ENCODE measurements at regions not wholly inside any gene's neighbourhood (a gene's known extent, or its start where the extent isn't known, plus 50 kb on each side); places are given as distances from the start of the nearest gene placed in this dataset.

DNA sequence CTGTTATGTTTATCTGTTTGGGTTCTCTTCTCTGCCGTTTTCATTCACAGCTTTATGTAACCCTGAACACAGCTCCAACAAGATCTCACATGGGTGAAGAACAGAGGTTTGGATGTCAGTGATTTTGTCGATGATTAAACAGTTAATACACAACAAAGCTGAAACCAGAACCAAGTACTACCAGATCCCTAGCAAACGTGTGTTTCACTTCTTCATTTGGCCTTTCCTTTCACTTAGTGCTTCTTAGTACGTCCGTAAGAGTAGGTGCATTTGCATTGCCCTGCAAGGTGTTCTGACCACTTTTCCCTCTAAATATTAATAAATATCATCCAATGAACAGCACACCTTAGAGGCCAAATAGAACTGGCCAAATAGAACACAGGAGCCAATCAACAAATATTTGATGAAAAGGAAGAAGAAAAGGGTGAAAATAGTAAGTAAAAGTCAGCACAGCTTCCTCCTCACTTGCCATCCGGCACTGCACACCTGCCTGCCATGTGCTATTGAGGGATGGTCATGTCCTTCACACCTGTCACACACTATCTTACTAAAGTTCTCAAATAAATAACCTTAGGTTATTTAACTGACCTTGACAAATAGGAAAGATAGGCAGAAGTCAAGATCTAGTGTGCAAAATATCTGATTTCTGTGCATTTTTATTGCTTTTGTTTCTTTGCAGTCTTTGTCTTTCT lies 252.6 kb upstream of the ANKRD30A start:
- no peak overlapping the region for H3K9ac ChIP-seq (ENCODE audit: low read length)
- ChIA-PET CTCF (no interaction called here), POLR2A (no interaction called here)
- Mint-ChIP-seq H3K4me1 (peaks cover 7% of the 10 kb centered on the region), H3K9me3 (ENCODE audit: insufficient read depth) (no peaks in the 10 kb centered on the region), H3K27ac (no peak overlapping the region), H3K27me3 (no peaks in the 10 kb centered on the region), H3K4me3 (no peak overlapping the region)
- no peak overlapping the region for H2AFZ ChIP-seq (ENCODE audit: insufficient read depth, low read depth, low read length, poor library complexity, severe bottlenecking)
- no peaks in the 10 kb centered on the region for H3K36me3 ChIP-seq (replicated peaks in 1 of 2; ENCODE audit: control extremely low read depth in 1 of 2, control insufficient read depth in 1 of 2, extremely low read depth in 1 of 2, insufficient read depth in 2 of 2, low read length in 1 of 2)
- H4K20me1 ChIP-seq (ENCODE audit: control insufficient read depth, insufficient read depth, low read length, poor library complexity, severe bottlenecking): no peaks in the 10 kb centered on the region
- no peaks in the 10 kb centered on the region for H3K79me2 ChIP-seq (ENCODE audit: control insufficient read depth, insufficient read depth, low read length)
- no peak for ATAC-seq (ENCODE audit: low read depth)
- H3K27me3 ChIP-seq (replicated peaks in 1 of 4; ENCODE audit: control extremely low read depth in 1 of 4, control insufficient read depth in 3 of 4, insufficient read depth in 4 of 4, low read length in 3 of 4): no peaks in the 10 kb centered on the region
- H3K4me2 ChIP-seq (replicated peaks; ENCODE audit: low read depth, low read length, poor library complexity, severe bottlenecking): no peak overlapping the region
- H3K4me1 ChIP-seq (ENCODE audit: control insufficient read depth in 2 of 2, insufficient read depth in 2 of 2, low read length in 2 of 2): peaks cover 0 to 3% of the 10 kb centered on the region in 2 donors
- TF ChIP-seq, protein P1, sequence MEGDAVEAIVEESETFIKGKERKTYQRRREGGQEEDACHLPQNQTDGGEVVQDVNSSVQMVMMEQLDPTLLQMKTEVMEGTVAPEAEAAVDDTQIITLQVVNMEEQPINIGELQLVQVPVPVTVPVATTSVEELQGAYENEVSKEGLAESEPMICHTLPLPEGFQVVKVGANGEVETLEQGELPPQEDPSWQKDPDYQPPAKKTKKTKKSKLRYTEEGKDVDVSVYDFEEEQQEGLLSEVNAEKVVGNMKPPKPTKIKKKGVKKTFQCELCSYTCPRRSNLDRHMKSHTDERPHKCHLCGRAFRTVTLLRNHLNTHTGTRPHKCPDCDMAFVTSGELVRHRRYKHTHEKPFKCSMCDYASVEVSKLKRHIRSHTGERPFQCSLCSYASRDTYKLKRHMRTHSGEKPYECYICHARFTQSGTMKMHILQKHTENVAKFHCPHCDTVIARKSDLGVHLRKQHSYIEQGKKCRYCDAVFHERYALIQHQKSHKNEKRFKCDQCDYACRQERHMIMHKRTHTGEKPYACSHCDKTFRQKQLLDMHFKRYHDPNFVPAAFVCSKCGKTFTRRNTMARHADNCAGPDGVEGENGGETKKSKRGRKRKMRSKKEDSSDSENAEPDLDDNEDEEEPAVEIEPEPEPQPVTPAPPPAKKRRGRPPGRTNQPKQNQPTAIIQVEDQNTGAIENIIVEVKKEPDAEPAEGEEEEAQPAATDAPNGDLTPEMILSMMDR (IDR thresholded peaks at IDR 0.05): no peak
- TF ChIP-seq EZH2 (IDR thresholded peaks at IDR 0.05; ENCODE audit: borderline replicate concordance, insufficient read depth, low read depth, low read length, poor library complexity, severe bottlenecking): no peak
- intact Hi-C loops (cut with micrococcal nuclease): no loop called here
- DNase-seq: peak; percentile 24
- no peak overlapping the region for H3K4me3 ChIP-seq (ENCODE audit: control extremely low read depth in 1 of 5, extremely low read depth in 1 of 5, insufficient read depth in 1 of 5, low read depth in 2 of 5, low read length in 4 of 5)
- 100% methylated on average over 1 of the region's 6 CpGs for WGBS (ENCODE audit: insufficient coverage)
- no peak overlapping the region for H3K27ac ChIP-seq (ENCODE audit: low read length in 2 of 2)
- no peaks in the 10 kb centered on the region for H3K9me3 ChIP-seq (ENCODE audit: control extremely low read depth in 1 of 3, control insufficient read depth in 2 of 3, insufficient read depth in 1 of 3, low read length in 2 of 3)

DNA sequence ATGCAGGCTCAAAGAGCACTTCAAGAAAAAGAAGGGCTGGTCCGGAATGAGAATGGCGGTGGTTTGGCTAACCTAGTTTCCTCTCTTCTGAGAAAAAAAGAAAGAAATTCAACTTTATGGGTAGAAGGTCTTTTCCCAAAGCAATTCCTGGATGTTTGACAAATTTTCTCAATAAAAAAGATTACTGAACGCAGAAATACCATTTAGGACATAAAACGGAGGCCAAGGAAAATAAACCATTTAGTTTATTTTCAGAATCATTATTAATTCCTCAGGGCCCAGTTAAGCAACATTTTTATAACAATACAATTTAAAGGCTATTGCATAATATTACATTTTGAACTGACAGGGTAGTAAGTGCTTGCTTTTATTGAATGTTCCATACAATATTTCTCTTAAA lies 284.6 kb upstream of the ANKRD30A start:
- Histone ChIP-seq H3K36me3 (replicated peaks in 1 of 2; ENCODE audit: control extremely low read depth in 1 of 2, control insufficient read depth in 1 of 2, extremely low read depth in 1 of 2, insufficient read depth in 2 of 2, low read length in 1 of 2) (no peaks in the 10 kb centered on the region), H4K20me1 (ENCODE audit: control insufficient read depth, insufficient read depth, low read length, poor library complexity, severe bottlenecking) (no peaks in the 10 kb centered on the region), H3K27ac (ENCODE audit: low read length in 2 of 2) (no peak overlapping the region), H3K9me3 (ENCODE audit: control extremely low read depth in 1 of 3, control insufficient read depth in 2 of 3, insufficient read depth in 1 of 3, low read length in 2 of 3) (no peaks in the 10 kb centered on the region), H3K27me3 (replicated peaks in 1 of 4; ENCODE audit: control extremely low read depth in 1 of 4, control insufficient read depth in 3 of 4, insufficient read depth in 4 of 4, low read length in 3 of 4) (no peaks in the 10 kb centered on the region), H3K4me1 (ENCODE audit: control insufficient read depth in 2 of 2, insufficient read depth in 2 of 2, low read length in 2 of 2) (no peaks in the 10 kb centered on the region), H3K4me3 (ENCODE audit: control extremely low read depth in 1 of 5, extremely low read depth in 1 of 5, insufficient read depth in 1 of 5, low read depth in 2 of 5, low read length in 4 of 5) (no peak overlapping the region), H3K9ac (ENCODE audit: low read length) (no peak overlapping the region), H3K79me2 (ENCODE audit: control insufficient read depth, insufficient read depth, low read length) (no peaks in the 10 kb centered on the region), H3K4me2 (replicated peaks; ENCODE audit: low read depth, low read length, poor library complexity, severe bottlenecking) (no peak overlapping the region), H2AFZ (ENCODE audit: insufficient read depth, low read depth, low read length, poor library complexity, severe bottlenecking) (no peak overlapping the region)
- no peak for ATAC-seq (ENCODE audit: low read depth)
- ChIA-PET POLR2A (no interaction called here), CTCF (no interaction called here)
- no peak overlapping the region for H3K27ac Mint-ChIP-seq
- WGBS (ENCODE audit: insufficient coverage): 100% methylated on average over 1 of the region's 4 CpGs
- no peaks in the 10 kb centered on the region for H3K27me3 Mint-ChIP-seq
- H3K4me1 Mint-ChIP-seq: no peaks in the 10 kb centered on the region
- H3K4me3 Mint-ChIP-seq: no peak overlapping the region
- intact Hi-C loops (cut with micrococcal nuclease): no loop called here
- no peak for DNase-seq
- H3K9me3 Mint-ChIP-seq (ENCODE audit: insufficient read depth): no peaks in the 10 kb centered on the region
- TF ChIP-seq EZH2 (IDR thresholded peaks at IDR 0.05; ENCODE audit: borderline replicate concordance, insufficient read depth, low read depth, low read length, poor library complexity, severe bottlenecking): no peak
- TF ChIP-seq, protein P1 (IDR thresholded peaks at IDR 0.05): no peak

Measured in B cell (primary cell).